ENCODE measurements at regions not wholly inside any gene's neighbourhood (a gene's known extent, or its start where the extent isn't known, plus 50 kb on each side); places are given as distances from the start of the nearest gene placed in this dataset.
A peak's percentile ranks its signal among the peaks of the same experiment; 100 is the strongest.

GRCh38 chr2:225891771-225892170, 492.3 kb downstream of the NYAP2 start:
- Histone ChIP-seq H3K27ac (no peak overlapping the region), H3K4me1 (peaks cover 0 to 4% (median 0%) of the 10 kb centered on the region in 12 donors), H3K4me3 (no peak overlapping the region), H3K27me3 (no peaks in the 10 kb centered on the region), H3K36me3 (no peaks in the 10 kb centered on the region), H3K9me3 (no peaks in the 10 kb centered on the region)
- intact Hi-C loops (cut with DNase I), result loop anchor here in 5 of 10 donors (2.0 to 5.0 kb wide), 4 partner anchors 326 to 913 kb away; no protein-coding TSS in a partner anchor
- TF ChIP-seq POLR2A (IDR thresholded peaks at IDR 0.05) (no peak), CTCF (IDR thresholded peaks at IDR 0.05) (no peak)
- DNase-seq (no peak), ATAC-seq (no peak)
- 72 to 84% (median 80%) methylated on average over 1 of the region's 1 CpG for WGBS, 4 donors

GRCh38 chr2:225891013-225891412, 491.5 kb downstream of the NYAP2 start:
- peaks cover 0 to 4% (median 0%) of the 10 kb centered on the region in 12 donors for H3K4me1 ChIP-seq
- H3K4me3 ChIP-seq, result no peak overlapping the region
- 86 to 94% (median 88%) methylated on average over 2 of the region's 2 CpGs for WGBS, 4 donors
- no peak for DNase-seq
- intact Hi-C loops (cut with DNase I), result loop anchor here in 5 of 10 donors (2.0 to 5.0 kb wide), 4 partner anchors 326 to 914 kb away; no protein-coding TSS in a partner anchor
- ATAC-seq, result no peak
- no peaks in the 10 kb centered on the region for H3K27me3 ChIP-seq
- H3K36me3 ChIP-seq, result no peaks in the 10 kb centered on the region
- H3K27ac ChIP-seq, result no peak overlapping the region
- no peak for TF ChIP-seq POLR2A (IDR thresholded peaks at IDR 0.05)
- no peak for TF ChIP-seq CTCF (IDR thresholded peaks at IDR 0.05)
- no peaks in the 10 kb centered on the region for H3K9me3 ChIP-seq

GRCh38 chr2:225889452-225889851, 489.9 kb downstream of the NYAP2 start:
- H3K27ac ChIP-seq, result no peak overlapping the region
- DNase-seq (peak in 1 of 5 donors; percentile 7), ATAC-seq (peak in 2 of 4 donors; percentile 52 to 64)
- no peaks in the 10 kb centered on the region for H3K4me1 ChIP-seq
- H3K9me3 ChIP-seq, result no peaks in the 10 kb centered on the region
- 0 to 7% (median 3%) methylated on average over 1 of the region's 1 CpG for WGBS, 4 donors
- intact Hi-C loops (cut with DNase I), result loop anchor here (1.0 to 10.0 kb wide), 11 partner anchors 215 to 1218 kb away; partner anchors contain the start of gene IRS1 (in 1 of the 10)
- H3K36me3 ChIP-seq, result no peaks in the 10 kb centered on the region
- no peak overlapping the region for H3K4me3 ChIP-seq
- no peaks in the 10 kb centered on the region for H3K27me3 ChIP-seq
- no peak for TF ChIP-seq POLR2A (IDR thresholded peaks at IDR 0.05)
- peak; percentile 49 to 86 (median 76) for TF ChIP-seq CTCF (IDR thresholded peaks at IDR 0.05)

GRCh38 chr2:225867071-225867470, 467.6 kb downstream of the NYAP2 start:
- no peaks in the 10 kb centered on the region for H3K27me3 ChIP-seq
- DNase-seq (no peak), ATAC-seq (no peak)
- TF ChIP-seq POLR2A (IDR thresholded peaks at IDR 0.05) (no peak), CTCF (IDR thresholded peaks at IDR 0.05) (no peak)
- 60 to 64% (median 63%) methylated on average over 5 of the region's 5 CpGs for WGBS, 4 donors
- H3K27ac ChIP-seq, result no peak overlapping the region
- intact Hi-C loops (cut with DNase I), result no loop called here
- H3K4me1 ChIP-seq, result no peaks in the 10 kb centered on the region
- no peaks in the 10 kb centered on the region for H3K36me3 ChIP-seq
- H3K4me3 ChIP-seq, result no peak overlapping the region
- peaks cover 0 to 3% (median 0%) of the 10 kb centered on the region in 12 donors for H3K9me3 ChIP-seq

Measured in heart left ventricle (tissue), 16 donors.